ENCODE measurements at regions not wholly inside any gene's neighbourhood (a gene's known extent, or its start where the extent isn't known, plus 50 kb on each side); places are given as distances from the start of the nearest gene placed in this dataset.

DNA sequence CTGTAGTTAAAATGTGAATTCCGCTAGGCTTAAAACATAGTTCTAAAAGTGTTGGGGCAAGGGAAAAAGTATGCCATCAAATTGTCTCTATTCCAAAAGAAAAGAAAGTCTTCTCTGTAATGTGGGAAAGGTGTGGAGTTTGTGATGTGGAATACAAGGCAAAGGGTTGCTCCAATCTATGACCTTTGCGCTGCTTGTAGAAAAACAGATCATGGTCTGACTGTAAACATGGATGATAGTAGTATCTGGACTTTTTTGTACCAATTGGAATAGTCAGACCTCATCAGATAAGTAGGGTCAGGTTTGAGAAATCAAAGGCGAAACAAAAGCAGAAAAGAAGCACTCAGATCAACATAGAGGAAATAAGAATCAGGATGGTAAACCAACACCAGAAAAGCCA, 372.3 kb downstream of the TFEC start:
- TF ChIP-seq POLR2A (IDR thresholded peaks at IDR 0.05; ENCODE audit: low read length) = no peak
- TF ChIP-seq GATA1 (IDR thresholded peaks at IDR 0.05; ENCODE audit: low read depth, low read length) = no peak

Measured in erythroblast (primary cell).